HG03097 (cell line): ENCODE measurements at regions not wholly inside any gene's neighbourhood (a gene's known extent, or its start where the extent isn't known, plus 50 kb on each side); places are given as distances from the start of the nearest gene placed in this dataset.
"Not testable (repeated sequence)": the region's sequence is repeated elsewhere in the genome, so short reads cannot be mapped to it uniquely, and the experiment has no call there.

Experiments
- ATAC-seq: cut with Tn5 transposase; IDR thresholded peaks from one replicate; pipeline ENCODE4 v1.9.1; 2021; ENCODE audit not compliant: unreplicated experiment, low FRiP score

- no peak for ATAC-seq
Measured at GRCh38 chr1:208344202-208344857, 100.1 kb upstream of the PLXNA2 start.

DNA sequence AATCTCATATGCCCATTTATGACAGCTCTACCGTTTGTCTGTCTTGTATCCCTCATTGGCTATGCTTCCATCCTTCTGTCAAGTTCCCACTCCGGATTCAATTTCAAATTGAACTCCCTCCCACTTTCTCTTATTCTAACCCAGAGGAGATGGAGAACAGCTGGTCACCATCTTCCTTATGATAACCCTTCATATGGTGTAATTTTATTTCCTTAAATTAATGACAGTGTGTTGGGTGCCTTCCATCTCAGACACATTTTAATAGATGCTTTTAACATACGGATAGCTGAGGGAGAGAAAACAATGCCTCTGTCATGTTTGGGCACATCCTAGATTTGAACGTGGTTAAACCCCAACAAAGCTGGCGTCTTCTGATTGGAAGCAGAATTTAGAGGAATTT lies 103.0 kb upstream of the PLXNA2 start:
- ATAC-seq, result no peak

GRCh38 chr1:208349694-208350330 lies 105.6 kb upstream of the PLXNA2 start:
- ATAC-seq, result no peak

GRCh38 chr1:208350815-208351214 lies 106.6 kb upstream of the PLXNA2 start:
- ATAC-seq, result no peak

DNA sequence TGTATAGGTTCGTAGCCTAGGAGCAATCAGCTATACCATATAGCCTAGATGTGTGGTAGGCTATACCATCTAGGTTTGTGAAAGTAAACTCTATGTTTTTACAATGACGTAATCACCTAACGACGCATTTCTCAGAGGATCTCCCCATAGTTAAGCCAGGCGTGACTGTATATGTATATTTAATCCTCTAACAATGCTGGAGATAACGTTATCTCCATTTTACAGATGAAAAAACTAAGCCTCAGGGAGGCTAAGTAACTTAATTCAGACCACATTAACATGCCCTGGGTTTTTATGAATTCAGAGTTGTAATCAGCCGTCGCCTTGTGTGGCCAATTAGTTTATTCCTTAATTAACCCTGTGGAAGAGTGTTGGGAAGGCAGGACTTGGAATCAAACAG lies 107.7 kb upstream of the PLXNA2 start:
- no peak for ATAC-seq

DNA sequence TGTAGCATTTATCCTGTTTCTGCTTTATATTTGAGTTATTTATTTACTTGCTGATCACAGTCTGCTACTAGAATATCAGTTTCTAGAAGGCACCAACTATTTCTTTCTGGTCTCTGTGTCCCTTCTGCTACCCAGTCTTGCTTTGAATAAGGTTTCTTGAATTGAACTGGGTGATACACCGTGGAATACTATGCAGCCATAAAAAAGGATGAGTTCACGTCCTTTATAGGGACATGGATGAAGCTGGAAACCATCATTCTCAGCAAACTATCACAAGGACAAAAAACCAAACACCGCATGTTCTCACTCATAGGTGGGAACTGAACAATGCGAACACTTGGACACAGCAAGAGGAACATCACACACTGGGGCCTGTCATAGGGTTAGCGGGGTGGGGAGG lies 109.6 kb upstream of the PLXNA2 start:
- ATAC-seq, result not testable (repeated sequence)

- ATAC-seq, result no peak
Measured at GRCh38 chr1:208357644-208358507, 113.7 kb upstream of the PLXNA2 start.

DNA sequence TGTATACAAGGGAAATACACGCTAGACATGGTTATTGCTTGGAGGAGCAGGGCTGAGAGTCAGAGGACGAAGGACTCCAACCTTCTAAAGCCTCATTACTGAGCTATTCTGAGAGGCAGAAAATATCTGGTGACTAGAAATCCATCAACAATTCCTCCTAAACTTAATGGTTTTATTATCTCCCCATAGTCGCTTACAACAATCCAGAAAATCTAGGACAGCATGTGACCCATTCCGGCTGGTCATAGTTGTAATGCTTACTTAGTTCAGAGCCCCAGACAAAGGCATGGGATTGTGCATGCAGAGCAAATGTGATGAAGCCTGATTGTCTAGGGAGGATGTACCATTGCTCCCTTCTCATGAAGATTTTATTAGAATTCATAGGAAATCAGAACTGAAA lies 114.5 kb upstream of the PLXNA2 start:
- ATAC-seq, result no peak

DNA sequence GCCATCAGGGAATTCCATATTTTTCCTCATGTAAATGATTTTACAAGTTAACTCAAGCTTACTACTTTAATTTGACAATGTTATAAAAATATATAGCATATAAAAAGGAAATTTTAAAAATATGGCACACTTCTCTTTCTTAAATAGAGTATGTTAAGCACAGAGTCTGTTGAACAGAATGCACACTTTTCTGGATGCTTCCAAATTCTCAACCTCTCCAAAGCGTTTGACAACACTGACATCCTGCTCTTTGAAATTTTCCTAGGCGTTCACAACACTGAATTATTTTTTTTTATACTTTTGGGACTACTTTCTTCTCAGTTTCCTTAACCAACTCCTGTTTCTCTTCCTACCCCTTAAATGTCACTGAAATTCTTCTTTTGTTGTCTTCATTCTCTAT lies 117.8 kb upstream of the PLXNA2 start:
- no peak for ATAC-seq

GRCh38 chr1:208366559-208366958 lies 122.4 kb upstream of the PLXNA2 start:
- no peak for ATAC-seq

- no peak for ATAC-seq
Measured at GRCh38 chr1:208369045-208369444, 124.9 kb upstream of the PLXNA2 start.

DNA sequence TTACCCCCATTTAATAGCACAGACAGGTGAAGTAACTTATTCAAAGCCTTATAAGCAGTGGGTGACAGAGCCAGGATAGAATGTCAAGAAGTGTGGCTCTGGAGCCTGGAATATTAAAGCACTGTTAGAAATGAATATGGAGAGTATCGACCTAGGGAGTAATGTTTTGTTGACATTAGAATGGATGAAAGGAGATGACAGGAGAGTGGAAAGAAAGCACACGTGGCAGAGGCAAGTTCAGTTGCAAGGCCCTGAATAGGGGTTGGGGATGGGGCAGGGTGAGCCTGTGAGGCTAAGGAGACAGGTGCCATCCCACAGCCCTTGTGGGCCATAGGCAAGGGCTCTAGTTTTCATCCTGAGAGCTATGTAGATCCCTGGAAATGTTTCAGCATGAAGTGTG lies 125.5 kb upstream of the PLXNA2 start:
- no peak for ATAC-seq

- ATAC-seq, result no peak
Measured at GRCh38 chr1:208374391-208374941, 130.3 kb upstream of the PLXNA2 start.

GRCh38 chr1:208381481-208381880 lies 137.3 kb upstream of the PLXNA2 start:
- no peak for ATAC-seq

DNA sequence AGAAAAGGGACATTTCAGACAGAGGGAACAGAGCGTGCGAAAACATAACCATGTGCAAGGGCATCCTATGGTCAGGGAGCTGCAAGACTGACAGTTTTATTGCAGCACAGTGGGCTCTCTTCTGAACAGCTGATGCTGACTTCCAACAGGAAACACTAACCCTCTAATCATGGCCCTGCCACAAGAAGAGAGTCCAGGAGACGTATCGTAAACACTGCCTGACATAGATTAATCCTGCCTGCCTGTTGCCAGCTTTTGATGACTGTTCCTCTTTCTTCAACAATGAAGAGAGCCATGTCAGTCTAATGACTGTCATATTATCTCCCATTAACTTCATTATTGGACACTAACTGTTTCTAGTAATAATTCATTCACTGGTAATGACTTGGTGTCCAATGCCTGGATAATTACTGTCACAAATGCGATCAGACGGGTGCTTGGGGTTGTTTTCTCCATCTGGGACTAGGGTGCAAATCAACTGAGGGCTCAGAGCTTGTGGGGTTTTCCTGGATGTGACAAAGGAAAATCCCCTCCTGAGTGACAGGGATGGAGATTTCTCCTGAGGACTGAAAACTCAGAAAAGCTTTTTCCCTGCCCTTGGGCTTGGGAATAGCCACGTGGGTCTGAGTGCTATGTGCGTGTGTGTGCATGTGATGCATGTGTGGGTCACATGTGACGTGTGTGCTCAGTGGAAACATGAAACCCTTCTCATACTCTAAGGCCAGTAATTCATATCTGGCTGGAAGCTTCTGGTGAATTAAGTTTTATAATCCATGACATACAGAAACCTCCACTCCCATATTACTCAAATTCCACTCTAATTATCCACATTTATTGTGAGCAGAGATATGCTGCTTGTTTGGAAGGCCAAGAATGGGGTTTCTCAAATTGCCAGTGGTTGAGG lies 144.0 kb upstream of the PLXNA2 start:
- ATAC-seq, result no peak

DNA sequence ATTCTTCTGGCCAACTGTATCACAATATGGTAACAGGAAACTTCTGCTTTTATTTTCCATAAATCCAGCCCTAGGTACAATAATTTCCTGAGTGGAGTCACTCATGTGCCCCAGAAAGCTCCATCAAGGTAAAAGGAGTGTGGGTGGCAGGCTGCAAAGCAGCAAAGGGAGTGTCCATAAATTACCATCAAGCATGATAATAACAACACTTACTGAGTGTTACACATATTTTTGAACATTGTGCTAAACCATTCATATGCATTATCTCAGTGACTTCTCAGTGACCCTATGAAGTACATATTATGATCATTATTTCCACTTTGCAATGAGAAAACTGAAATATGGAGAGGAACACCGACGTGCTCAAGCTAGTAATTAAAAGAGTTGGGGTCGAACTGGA lies 149.2 kb upstream of the PLXNA2 start:
- ATAC-seq, result no peak

DNA sequence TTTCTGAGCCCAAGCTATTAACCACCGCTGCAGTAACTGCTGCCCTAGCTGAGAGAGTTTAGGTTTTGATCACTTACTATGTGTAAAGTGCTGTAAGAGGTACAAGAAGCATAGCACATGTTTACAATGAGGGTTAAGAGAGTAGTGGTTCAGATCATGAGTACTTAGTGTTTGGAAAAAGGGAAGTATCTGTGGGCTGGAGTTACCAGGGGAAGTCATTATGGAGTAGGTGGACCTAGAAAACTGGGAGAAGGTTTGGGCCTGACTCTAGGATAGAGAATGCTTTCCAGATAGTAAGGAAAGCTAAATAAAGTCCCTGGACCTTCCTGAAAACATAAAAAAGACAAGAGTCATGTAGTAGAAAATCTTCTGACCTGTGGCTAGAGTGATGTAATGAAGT lies 149.6 kb upstream of the PLXNA2 start:
- no peak for ATAC-seq

- ATAC-seq, result no peak
Measured at GRCh38 chr1:208397286-208397685, 153.1 kb upstream of the PLXNA2 start.

DNA sequence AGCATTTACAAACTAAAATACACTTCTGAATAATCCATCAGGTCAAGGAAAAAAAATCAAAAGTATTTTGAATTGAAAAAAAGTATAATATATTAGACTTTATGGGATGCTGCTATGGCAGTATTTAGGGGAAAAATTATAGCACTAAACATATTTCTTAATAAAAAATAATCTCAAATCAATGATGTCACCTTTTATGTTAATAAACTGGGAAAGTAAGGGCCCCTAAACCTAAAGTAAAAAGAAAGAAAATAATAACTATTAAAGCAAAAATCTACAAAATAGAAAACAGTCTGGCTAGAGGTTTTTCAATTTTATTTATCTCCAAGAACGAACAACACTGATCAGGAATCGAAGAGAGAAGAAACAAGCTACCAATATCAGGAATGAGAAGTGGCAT lies 160.8 kb upstream of the PLXNA2 start:
- ATAC-seq, result no peak

GRCh38 chr1:208409176-208409575 lies 165.0 kb upstream of the PLXNA2 start:
- ATAC-seq, result no peak
